ENCODE measurements at regions not wholly inside any gene's neighbourhood (a gene's known extent, or its start where the extent isn't known, plus 50 kb on each side); places are given as distances from the start of the nearest gene placed in this dataset.
A peak's percentile ranks its signal among the peaks of the same experiment; 100 is the strongest.

DNA sequence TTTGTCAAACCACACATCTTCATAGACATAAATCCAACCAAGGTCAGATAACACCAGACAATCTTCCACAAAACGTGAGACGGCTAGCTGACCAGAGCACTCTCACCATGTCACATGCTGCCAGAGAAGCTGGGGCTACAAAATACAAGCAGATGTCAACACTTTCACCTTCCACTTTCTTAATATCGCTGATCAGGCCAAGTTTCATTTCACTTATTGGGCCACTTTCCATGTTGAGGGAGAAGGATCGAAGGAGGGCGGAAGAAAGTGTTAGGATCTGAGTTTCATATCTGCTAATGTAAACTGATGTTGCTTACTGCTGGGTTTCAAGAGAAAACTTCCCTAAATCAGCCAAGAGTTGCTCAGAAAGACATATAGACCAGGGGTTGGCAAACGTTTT is 177.0 kb upstream of the PRDM1 start:
- no peak for DNase-seq (ENCODE audit: low read depth in 2 of 3, low spot score in 1 of 3)

DNA sequence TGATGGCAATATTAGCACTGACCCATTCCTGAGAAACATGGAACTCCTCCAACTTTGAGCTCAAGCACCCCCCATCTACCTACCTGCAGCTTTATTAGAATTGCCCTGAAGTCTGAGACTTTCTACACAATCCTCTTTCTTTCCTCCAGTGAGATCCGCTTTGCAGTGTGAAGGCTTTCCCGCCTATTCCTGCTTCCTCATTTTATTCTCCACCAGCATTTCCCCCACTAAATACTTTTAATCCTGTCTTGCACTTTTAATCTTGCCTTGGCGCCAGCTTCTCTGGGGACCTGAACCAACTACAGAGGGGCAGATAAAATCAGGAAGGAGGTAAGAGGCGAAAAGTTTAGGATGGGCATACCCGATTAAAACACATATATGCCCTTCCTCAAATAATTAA is 178.1 kb upstream of the PRDM1 start:
- no peak for DNase-seq (ENCODE audit: low read depth in 2 of 3, low spot score in 1 of 3)

- DNase-seq (ENCODE audit: low read depth in 2 of 3, low spot score in 1 of 3) = no peak
Observed at GRCh38 chr6:105907301-105907700, 178.8 kb upstream of the PRDM1 start.

GRCh38 chr6:105902401-105903031 is 183.6 kb upstream of the PRDM1 start:
- DNase-seq (ENCODE audit: low read depth in 2 of 3, low spot score in 1 of 3) = no peak

- DNase-seq (ENCODE audit: low read depth in 2 of 3, low spot score in 1 of 3) = no peak
Observed at GRCh38 chr6:105901583-105901982, 184.6 kb upstream of the PRDM1 start.

DNA sequence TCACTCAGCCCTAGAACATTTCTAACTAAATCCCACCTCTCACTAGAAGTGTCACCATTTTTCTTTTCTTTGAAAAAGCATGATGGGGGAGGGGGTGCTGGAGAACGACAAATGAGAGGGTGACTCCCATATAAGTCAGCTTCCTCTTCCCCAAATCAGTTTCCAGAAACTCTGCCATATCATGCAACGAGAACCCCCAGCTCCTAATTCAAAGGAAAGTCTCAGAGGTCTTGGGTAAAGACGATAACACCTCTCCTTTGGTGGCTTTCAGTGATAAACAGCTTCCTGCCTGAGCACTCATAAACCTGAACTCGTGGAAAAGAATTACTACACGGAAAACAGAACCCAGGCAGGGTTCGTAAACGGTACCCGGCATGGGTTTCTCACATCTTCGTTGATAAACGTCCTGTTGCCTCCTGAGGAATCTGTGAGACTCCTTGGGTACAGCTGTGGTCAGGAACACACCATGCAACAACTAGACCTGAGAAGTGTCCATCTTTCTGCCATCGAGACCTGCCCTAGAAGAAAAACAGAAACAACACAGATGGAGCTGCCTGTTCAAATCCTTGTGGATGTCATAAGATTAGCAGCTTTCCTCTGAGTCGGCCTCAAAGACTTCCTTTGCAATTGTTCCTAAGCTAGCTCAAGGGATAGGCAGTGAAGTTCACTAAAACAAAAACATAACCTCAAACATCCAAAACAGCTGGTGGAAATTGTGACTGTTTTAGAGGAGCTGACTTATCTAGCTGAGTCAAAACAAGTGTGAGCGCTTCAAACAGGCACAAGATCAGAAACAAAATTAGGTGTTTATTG is 185.8 kb upstream of the PRDM1 start:
- DNase-seq (ENCODE audit: low read depth in 2 of 3, low spot score in 1 of 3) = peak in 2 of 3 donors; percentile 11 to 68

- DNase-seq (ENCODE audit: low read depth in 2 of 3, low spot score in 1 of 3) = peak in 2 of 3 donors; percentile 5 to 20
Observed at GRCh38 chr6:105898286-105898685, 187.8 kb upstream of the PRDM1 start.

- DNase-seq (ENCODE audit: low read depth in 2 of 3, low spot score in 1 of 3) = no peak
Observed at GRCh38 chr6:105897131-105897530, 189.0 kb upstream of the PRDM1 start.

- no peak for DNase-seq (ENCODE audit: low read depth in 2 of 3, low spot score in 1 of 3)
Observed at GRCh38 chr6:105896821-105897095, 189.4 kb upstream of the PRDM1 start.

GRCh38 chr6:105896052-105896820 is 189.9 kb upstream of the PRDM1 start:
- DNase-seq (ENCODE audit: low read depth in 2 of 3, low spot score in 1 of 3) = no peak

GRCh38 chr6:105894556-105894955 is 191.6 kb upstream of the PRDM1 start:
- DNase-seq (ENCODE audit: low read depth in 2 of 3, low spot score in 1 of 3) = no peak

DNA sequence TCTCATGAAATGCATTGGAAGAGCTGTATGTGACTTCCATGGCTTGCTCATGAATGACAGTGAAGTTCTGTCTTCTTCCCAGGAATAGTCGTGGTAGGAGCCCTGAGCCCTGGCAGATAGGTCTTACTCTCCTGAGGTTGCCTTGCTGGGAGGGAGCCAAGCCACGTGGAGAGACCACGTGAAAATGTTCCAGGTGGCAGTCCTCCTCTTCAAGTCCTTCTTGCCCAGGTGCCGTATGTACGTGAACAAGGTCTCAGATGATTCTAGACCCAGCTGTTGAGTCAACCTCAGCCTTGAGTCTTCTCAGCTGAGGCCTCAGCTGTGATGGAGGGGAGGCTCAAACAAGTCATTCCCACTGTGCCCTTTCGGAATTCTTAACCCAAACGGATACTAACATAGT is 192.4 kb upstream of the PRDM1 start:
- DNase-seq (ENCODE audit: low read depth in 2 of 3, low spot score in 1 of 3) = no peak

- DNase-seq (ENCODE audit: low read depth in 2 of 3, low spot score in 1 of 3) = no peak
Observed at GRCh38 chr6:105892577-105893262, 193.4 kb upstream of the PRDM1 start.

GRCh38 chr6:105890521-105891244 is 195.5 kb upstream of the PRDM1 start:
- DNase-seq (ENCODE audit: low read depth in 2 of 3, low spot score in 1 of 3) = no peak

DNA sequence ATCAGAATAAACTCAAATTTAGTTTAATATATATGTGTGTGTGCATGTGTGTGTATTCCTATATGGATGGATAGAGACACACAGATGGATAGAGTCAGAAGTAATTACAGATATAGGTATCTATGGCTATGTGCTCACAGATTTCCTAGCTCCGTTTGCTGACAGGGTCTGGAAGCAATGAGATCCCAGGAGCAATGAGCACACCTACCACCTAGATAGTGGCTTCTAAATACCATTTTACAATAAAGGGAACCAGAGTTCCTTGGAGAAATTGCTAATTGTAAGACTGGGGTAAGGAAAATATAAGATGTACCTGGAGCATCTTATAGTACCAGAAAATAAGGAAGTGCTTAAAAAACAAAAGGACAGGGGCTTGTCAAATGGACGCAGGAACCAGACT is 196.2 kb upstream of the PRDM1 start:
- DNase-seq (ENCODE audit: low read depth in 2 of 3, low spot score in 1 of 3) = no peak

DNA sequence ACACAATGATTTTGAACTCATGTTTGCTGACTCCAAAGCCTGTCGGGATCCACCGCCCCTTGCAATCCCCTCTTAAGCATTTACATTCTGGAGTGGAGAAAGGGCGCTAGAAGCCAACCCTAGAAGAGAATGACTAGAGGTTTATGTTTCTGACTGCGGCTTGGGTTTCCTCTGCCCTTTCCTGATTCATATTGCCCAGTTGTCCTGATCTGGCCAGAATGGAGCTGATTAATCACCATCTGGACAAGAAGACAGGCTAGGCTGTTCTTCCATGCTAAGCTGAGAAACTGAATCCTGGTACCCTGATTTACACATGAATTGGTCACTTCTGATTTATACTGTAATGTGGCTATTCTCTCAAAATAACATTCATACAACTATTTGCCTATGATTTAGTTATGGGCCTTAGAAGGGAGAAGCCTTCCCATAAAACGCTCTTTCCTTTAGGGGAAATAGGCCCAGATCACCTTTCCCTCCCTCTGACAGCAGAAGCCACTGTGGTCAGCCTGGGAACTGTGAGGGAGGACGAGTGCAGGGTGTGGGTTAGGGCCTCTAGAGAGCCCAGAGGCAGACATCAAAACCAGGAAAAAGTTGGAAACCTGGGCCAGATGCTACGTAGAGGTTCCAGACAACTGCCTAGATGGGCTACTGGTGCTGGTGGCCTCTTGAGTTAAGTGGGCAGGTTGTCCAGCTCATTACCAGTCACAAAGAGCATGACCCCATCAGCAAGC is 199.2 kb upstream of the PRDM1 start:
- no peak for DNase-seq (ENCODE audit: low read depth in 2 of 3, low spot score in 1 of 3)

- no peak for DNase-seq (ENCODE audit: low read depth in 2 of 3, low spot score in 1 of 3)
Observed at GRCh38 chr6:105886066-105886813, 199.9 kb upstream of the PRDM1 start.

DNA sequence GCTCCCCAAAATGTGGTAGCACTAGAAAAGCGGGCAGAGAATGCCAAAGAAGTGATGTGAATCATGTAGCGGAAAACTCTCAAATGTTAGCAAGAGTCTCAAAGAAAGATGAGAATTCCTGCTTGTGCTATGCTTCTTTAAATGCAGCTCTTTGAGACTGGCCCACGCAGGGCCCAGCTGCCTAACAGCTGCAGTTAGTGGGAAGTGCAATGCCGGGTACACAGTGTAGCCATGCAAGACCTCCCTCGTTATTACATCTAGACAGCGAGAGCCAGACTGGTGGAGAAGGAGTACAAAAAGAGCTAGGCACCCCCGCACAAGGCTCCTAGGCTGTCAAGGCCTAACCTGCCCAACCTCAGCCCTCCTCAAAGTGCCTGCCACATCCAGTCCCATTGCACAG is 201.7 kb upstream of the PRDM1 start:
- DNase-seq (ENCODE audit: low read depth in 2 of 3, low spot score in 1 of 3) = no peak

DNA sequence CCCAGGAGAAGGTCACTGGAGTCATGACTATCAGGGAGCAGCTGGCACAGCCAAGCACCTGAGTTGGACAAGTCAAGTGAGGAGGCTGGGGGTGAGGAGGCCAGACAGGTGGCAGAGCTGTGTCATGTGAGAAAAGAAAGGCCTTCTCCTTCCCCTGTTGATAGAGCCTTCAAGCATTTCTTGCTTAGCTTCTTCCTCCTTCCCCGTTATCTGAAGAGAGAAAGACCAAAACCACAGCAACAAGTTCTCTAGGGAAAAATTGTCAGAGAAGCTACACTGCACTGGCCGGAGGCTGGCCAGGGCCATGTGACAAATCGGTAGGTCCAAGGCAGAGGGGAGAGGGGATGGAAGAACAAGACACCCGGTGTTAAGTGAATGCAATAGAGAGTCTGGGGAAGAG is 202.1 kb upstream of the PRDM1 start:
- DNase-seq (ENCODE audit: low read depth in 2 of 3, low spot score in 1 of 3) = no peak

DNA sequence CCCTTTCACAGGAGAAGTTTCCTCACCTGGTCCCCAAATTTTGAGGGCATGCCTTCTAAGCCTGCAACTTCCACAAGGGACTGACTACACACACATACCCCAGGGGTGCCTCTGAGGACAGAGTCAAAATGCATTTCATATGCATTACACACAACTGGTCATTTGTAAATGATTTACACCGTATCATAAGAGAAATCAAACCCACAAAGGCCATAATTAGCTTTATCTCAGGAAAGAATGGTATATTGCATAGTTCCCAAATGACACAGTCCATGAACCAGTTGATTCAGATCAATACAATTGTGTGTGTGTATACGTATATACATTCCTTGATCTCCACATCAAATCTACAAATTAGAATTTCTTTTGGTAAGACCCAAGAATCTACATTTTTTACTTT is 203.3 kb upstream of the PRDM1 start:
- no peak for DNase-seq (ENCODE audit: low read depth in 2 of 3, low spot score in 1 of 3)

Measured in stimulated activated CD4-positive, alpha-beta T cell treated with anti-CD3 and anti-CD28 coated beads, Interleukin-12 subunit alpha, Interleukin-12 subunit beta, amount 100 ng/mL, for 48 hours (primary cell).